ENCODE measurements at regions not wholly inside any gene's neighbourhood (a gene's known extent, or its start where the extent isn't known, plus 50 kb on each side); places are given as distances from the start of the nearest gene placed in this dataset.

DNA sequence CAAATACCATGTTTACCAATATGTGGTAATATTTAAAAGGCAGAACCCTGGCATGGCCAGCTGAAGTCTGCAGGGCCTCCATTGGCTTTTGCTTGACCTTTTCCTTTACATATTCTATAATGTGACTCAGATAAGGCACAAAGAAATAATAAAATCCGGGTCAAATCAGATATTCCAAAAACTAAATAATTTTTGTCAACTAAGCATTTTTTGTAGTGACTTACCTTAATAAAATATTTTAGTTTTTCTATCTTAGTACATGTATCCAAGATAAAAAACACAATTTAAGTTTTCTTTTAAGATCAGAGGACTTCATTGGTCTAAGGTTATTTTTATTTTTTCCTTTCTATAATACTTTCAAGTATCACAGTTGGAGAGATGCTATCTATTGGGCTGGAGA lies 179.4 kb upstream of the ADAMTS5 start:
- Histone ChIP-seq H3K27ac (no peak overlapping the region), H3K4me1 (replicated peaks in 1 of 2) (no peaks in the 10 kb centered on the region), H3K4me3 (no peak overlapping the region)
- ATAC-seq (replicated peaks in 6 of 8), result no peak
- 36 to 78% (median 68%) methylated on average over 1 of the region's 1 CpG; no CpG with 5 or more reads in 2 of the 10 experiments for WGBS, 10 experiments
- in situ Hi-C loops (cut with MboI; ENCODE audit: low pct_unique_long_range_greater_than_20kb in 2 of 9, low sequenced_read_pairs in 9 of 9, unreplicated experiment in 9 of 9), result no loop called here

DNA sequence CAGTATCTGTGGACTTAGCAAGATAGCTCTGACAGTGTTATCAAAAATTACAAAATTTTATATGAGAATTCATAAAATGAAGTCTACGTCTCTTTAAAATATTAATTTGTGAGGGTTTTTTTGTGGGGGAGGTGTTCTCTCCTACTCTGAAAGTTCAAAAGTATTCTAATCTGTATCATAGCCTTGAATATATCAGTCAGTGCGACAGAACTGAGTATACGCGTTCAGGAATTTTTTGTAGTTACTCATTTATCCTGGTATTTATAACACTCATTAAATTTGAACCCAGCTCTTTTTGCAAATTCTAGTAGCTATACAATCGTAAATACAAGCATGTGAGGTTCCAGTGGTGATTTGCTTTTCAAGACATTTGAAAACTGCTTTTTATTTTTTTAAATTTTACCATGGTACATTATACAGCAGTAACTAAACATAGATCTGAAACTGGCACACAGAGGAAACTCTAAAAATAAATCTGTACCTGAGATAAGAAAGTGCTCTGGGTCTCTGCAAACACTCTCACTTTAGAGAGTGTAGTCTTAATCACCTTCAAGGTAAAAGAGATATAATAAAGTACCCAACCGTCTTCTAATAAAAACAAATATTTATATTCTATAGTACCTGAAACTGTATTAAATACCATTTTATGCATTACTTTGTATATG lies 178.4 kb upstream of the ADAMTS5 start:
- in situ Hi-C loops (cut with MboI; ENCODE audit: low pct_unique_long_range_greater_than_20kb in 2 of 9, low sequenced_read_pairs in 9 of 9, unreplicated experiment in 9 of 9), result no loop called here
- 73 to 94% (median 90%) methylated on average over 2 to 6 of the region's 6 CpGs; no CpG with 5 or more reads in 1 of the 10 experiments for WGBS, 10 experiments
- Histone ChIP-seq H3K4me1 (replicated peaks in 1 of 2) (no peaks in the 10 kb centered on the region), H3K4me3 (no peak overlapping the region), H3K27ac (no peak overlapping the region)
- ATAC-seq (replicated peaks in 6 of 8), result no peak

DNA sequence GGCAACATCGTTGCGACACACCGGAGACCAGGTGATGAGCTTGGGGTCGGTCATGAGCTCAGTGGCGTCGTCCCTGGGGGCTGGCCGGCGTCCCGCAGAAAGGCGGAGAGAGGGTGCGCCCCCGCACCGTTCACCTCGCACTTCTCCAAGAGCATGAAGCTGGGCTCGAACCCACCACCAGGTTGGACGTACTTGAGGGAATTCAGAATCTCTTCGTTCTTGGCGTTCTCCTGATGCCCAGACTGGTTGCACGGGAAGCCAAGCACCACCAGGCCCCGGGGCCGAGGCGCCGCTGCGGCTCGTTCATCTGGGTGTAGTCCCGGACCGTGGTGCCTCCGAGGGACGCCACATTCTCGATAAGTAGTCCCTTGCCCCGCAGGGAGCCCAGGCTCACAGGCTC lies 176.6 kb upstream of the ADAMTS5 start:
- Histone ChIP-seq H3K4me1 (replicated peaks in 1 of 2) (no peaks in the 10 kb centered on the region), H3K4me3 (no peak overlapping the region), H3K27ac (no peak overlapping the region)
- WGBS, 10 experiments, result 91 to 100% (median 93%) methylated on average over 4 to 7 of the region's 31 CpGs; no CpG with 5 or more reads in 5 of the 10 experiments
- no peak for ATAC-seq (replicated peaks in 6 of 8)
- in situ Hi-C loops (cut with MboI; ENCODE audit: low pct_unique_long_range_greater_than_20kb in 2 of 9, low sequenced_read_pairs in 9 of 9, unreplicated experiment in 9 of 9), result no loop called here

DNA sequence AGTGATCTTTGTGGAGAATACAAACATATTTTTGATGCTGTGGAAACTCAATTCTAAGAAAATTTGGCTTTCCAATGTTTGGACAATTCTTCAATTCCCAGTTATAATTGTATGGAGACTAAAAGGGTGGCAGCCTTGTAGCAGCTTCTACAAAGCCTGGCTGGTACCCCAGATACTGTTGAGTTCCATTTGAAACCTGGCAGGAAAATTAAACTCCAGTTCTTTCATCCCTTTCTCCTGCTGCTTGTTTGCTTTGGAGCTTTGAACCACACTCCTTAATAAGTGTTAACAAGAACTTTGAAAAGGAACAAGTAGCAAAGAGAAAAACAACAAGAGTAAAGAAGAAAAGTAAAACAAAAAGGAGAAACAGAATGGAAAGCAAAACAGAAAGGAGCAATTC lies 172.6 kb upstream of the ADAMTS5 start:
- Histone ChIP-seq H3K4me1 (replicated peaks in 1 of 2) (no peaks in the 10 kb centered on the region), H3K4me3 (no peak overlapping the region), H3K27ac (no peak overlapping the region)
- ATAC-seq (replicated peaks in 6 of 8), result no peak
- in situ Hi-C loops (cut with MboI; ENCODE audit: low pct_unique_long_range_greater_than_20kb in 2 of 9, low sequenced_read_pairs in 9 of 9, unreplicated experiment in 9 of 9), result no loop called here

DNA sequence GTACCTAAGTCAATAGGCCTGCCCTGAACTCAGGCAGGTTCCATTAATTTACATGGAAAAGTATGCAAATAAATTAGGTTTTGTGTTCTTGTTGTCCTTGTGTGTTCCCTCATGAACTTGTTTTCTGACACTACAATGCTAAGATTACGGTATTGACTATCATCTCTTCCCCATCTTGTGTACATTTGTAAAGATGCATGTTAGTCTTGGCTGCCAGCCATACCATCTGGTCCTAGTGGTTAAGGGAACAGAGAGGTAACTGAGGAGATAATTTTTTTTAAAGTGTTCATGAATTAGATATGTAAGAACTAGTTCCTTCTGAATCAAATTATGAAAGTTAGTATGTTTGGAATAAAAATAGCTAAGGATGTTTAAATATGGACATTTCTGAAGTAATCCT lies 167.6 kb upstream of the ADAMTS5 start:
- ATAC-seq (replicated peaks in 6 of 8), result peak in 4 of 8 experiments; percentile 24 to 97 (median 63)
- no peak overlapping the region for H3K27ac ChIP-seq
- H3K4me1 ChIP-seq (replicated peaks in 1 of 2), result no peaks in the 10 kb centered on the region
- 0 to 100% (median 70%) methylated on average over 1 of the region's 1 CpG; no CpG with 5 or more reads in 1 of the 10 experiments for WGBS, 10 experiments
- in situ Hi-C loops (cut with MboI; ENCODE audit: low pct_unique_long_range_greater_than_20kb in 2 of 9, low sequenced_read_pairs in 9 of 9, unreplicated experiment in 9 of 9), result no loop called here
- no peak overlapping the region for H3K4me3 ChIP-seq

DNA sequence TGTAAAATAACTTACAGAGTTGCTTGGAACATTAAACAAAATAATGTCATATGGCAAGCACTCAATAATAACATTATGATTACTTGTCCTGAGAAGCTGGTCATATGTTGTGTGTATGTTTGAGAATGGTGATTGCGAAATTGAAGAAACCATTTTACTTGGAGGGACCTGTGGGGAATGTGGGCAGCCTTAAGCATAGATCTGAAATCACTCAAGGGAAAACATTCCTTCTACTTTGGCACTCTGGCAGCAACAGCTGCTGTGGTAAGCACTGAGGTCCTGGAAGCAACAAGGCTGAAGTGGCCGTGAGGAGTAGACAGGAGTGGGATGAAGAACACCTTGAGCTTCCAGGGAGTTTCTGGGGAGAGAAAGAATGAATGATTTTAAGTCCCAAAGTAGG lies 165.4 kb upstream of the ADAMTS5 start:
- WGBS, 10 experiments, result 80 to 100% (median 91%) methylated on average over 1 to 2 of the region's 2 CpGs; no CpG with 5 or more reads in 4 of the 10 experiments
- ATAC-seq (replicated peaks in 6 of 8), result no peak
- H3K4me3 ChIP-seq, result no peak overlapping the region
- H3K27ac ChIP-seq, result no peak overlapping the region
- no peaks in the 10 kb centered on the region for H3K4me1 ChIP-seq (replicated peaks in 1 of 2)
- in situ Hi-C loops (cut with MboI; ENCODE audit: low pct_unique_long_range_greater_than_20kb in 2 of 9, low sequenced_read_pairs in 9 of 9, unreplicated experiment in 9 of 9), result no loop called here

DNA sequence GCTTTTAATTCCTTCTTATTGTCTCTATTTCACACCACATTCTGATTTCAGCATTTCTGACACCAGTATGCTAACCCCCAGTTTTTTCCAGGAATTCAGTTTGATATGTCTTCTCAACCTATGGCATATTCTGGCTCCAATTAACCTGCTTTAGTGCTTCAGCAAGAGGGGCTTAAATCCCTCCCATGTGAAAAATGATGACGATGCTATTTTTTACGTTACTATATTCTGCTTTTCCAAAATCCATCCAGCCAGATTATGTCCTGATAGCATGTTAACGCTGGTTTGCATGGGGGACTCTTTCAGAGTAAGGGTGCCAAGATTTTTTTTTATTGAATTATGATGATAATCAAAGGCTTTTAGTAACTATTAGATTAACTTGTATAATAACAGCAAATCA lies 163.3 kb upstream of the ADAMTS5 start:
- no peak for ATAC-seq (replicated peaks in 6 of 8)
- no peaks in the 10 kb centered on the region for H3K4me1 ChIP-seq (replicated peaks in 1 of 2)
- H3K27ac ChIP-seq, result no peak overlapping the region
- in situ Hi-C loops (cut with MboI; ENCODE audit: low pct_unique_long_range_greater_than_20kb in 2 of 9, low sequenced_read_pairs in 9 of 9, unreplicated experiment in 9 of 9), result no loop called here
- no peak overlapping the region for H3K4me3 ChIP-seq
- 64 to 100% (median 88%) methylated on average over 3 of the region's 3 CpGs; no CpG with 5 or more reads in 2 of the 10 experiments for whole genome bisulfite sequencing, 10 experiments

DNA sequence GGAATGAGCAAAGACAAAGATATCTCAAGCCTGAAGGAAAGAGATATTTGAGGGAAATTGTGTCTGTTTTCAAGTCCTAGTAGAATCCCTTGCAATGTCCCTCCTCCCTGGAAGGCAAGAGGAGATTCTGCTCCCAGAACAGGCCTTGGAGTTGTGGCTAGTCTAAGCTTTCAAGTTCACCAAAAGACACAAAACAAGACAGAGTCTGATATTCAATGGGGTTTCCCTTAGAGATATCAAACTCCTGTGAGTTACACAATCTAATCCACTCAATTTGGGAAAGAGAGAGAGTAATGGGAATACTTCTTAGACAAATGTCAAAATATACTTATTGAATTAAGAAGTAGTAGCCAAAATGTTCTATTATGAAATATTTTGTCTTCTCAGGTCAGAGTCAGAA lies 162.8 kb upstream of the ADAMTS5 start:
- Histone ChIP-seq H3K4me1 (replicated peaks in 1 of 2) (no peaks in the 10 kb centered on the region), H3K4me3 (no peak overlapping the region), H3K27ac (no peak overlapping the region)
- ATAC-seq (replicated peaks in 6 of 8), result no peak
- in situ Hi-C loops (cut with MboI; ENCODE audit: low pct_unique_long_range_greater_than_20kb in 2 of 9, low sequenced_read_pairs in 9 of 9, unreplicated experiment in 9 of 9), result no loop called here

DNA sequence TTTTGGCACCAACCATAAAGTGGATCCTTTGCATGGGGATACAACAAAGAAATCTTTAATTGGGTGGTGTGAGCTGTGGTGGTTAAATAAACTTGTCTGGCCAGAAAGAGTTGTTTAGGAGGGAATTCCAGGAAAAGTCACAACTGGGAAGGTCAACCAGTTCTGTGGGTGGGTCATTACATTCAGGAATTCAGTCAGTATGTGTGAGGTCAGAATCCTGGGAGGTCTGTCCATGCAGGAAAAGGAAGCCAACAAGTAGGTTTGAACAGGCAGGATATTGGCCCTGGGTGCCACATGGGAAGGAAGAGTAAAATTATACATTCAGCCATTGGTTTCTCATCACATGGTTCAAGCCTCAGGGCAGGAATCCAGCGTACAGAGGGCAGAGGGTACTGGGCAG lies 162.3 kb upstream of the ADAMTS5 start:
- no peak overlapping the region for H3K27ac ChIP-seq
- peak in 2 of 8 experiments; percentile 66 to 82 for ATAC-seq (replicated peaks in 6 of 8)
- in situ Hi-C loops (cut with MboI; ENCODE audit: low pct_unique_long_range_greater_than_20kb in 2 of 9, low sequenced_read_pairs in 9 of 9, unreplicated experiment in 9 of 9), result no loop called here
- H3K4me3 ChIP-seq, result no peak overlapping the region
- H3K4me1 ChIP-seq (replicated peaks in 1 of 2), result no peaks in the 10 kb centered on the region
- WGBS, 10 experiments, result 33 to 80% (median 60%) methylated on average over 1 of the region's 1 CpG; no CpG with 5 or more reads in 6 of the 10 experiments

DNA sequence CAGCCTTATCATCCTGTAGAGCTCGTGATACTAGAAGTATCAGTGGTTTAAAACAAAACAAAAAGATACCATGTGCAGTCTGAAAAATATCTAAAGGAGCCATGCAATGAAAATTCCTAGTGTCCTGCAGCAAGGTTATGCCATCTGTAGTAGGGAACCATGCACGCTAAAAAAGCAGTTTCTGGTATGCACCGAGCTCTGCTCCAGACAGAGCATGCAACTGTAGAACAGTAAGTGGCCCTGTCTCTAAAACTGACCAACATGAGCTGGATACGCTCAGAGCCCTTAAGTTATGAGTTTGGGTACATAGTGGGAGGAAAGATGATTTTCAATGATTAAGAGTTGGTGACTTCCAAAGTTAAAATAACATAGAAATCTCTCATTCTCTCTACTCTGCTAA lies 159.3 kb upstream of the ADAMTS5 start:
- no peak for ATAC-seq (replicated peaks in 6 of 8)
- Histone ChIP-seq H3K27ac (no peak overlapping the region), H3K4me1 (replicated peaks in 1 of 2) (no peaks in the 10 kb centered on the region), H3K4me3 (no peak overlapping the region)
- in situ Hi-C loops (cut with MboI; ENCODE audit: low pct_unique_long_range_greater_than_20kb in 2 of 9, low sequenced_read_pairs in 9 of 9, unreplicated experiment in 9 of 9), result no loop called here
- 41 to 83% (median 73%) methylated on average over 1 to 4 of the region's 4 CpGs; no CpG with 5 or more reads in 1 of the 10 experiments for WGBS, 10 experiments

DNA sequence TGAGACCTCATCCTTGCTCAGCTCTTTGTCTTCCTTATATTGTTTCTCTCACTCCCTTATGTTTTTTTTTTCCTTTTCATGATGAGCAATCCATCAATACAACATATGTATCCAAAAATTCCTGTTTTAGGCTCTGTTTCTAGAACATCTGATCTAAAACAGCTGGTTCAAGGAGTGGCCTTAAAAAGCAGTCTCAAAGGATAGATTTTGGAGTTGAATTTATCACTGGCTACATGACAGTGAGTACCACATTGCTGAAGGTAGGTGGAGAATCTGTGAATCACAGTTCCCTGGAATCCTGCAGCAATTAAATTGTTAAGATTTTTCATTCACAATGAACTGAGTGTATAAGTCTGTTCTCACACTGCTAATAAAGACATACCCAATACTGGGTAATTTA lies 155.8 kb upstream of the ADAMTS5 start:
- in situ Hi-C loops (cut with MboI; ENCODE audit: low pct_unique_long_range_greater_than_20kb in 2 of 9, low sequenced_read_pairs in 9 of 9, unreplicated experiment in 9 of 9), result no loop called here
- Histone ChIP-seq H3K4me3 (no peak overlapping the region), H3K27ac (no peak overlapping the region), H3K4me1 (replicated peaks in 1 of 2) (no peaks in the 10 kb centered on the region)
- ATAC-seq (replicated peaks in 6 of 8), result no peak

DNA sequence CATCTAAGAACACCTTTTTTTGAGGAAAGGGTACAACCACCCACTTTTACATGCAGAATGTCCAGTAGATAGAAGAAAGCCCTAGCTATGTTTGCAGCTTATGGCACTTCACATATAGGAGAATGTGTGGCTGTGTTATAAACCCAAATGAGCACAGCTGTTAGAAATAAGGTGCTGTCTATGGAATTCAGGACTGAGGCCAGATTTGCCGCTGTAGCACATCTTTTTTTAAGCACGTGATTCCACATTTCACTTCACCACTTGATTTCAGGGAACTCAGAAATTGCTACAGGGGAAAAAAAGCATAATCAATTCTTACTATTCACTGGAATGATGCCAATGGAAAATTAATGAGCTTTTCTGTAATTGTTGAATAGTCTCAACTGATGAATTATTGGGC lies 147.2 kb upstream of the ADAMTS5 start:
- H3K4me1 ChIP-seq (replicated peaks in 1 of 2), result no peaks in the 10 kb centered on the region
- no peak overlapping the region for H3K4me3 ChIP-seq
- WGBS, 10 experiments, result 33 to 100% (median 93%) methylated on average over 1 to 2 of the region's 2 CpGs; no CpG with 5 or more reads in 2 of the 10 experiments
- in situ Hi-C loops (cut with MboI; ENCODE audit: low pct_unique_long_range_greater_than_20kb in 2 of 9, low sequenced_read_pairs in 9 of 9, unreplicated experiment in 9 of 9), result no loop called here
- no peak overlapping the region for H3K27ac ChIP-seq
- ATAC-seq (replicated peaks in 6 of 8), result no peak

DNA sequence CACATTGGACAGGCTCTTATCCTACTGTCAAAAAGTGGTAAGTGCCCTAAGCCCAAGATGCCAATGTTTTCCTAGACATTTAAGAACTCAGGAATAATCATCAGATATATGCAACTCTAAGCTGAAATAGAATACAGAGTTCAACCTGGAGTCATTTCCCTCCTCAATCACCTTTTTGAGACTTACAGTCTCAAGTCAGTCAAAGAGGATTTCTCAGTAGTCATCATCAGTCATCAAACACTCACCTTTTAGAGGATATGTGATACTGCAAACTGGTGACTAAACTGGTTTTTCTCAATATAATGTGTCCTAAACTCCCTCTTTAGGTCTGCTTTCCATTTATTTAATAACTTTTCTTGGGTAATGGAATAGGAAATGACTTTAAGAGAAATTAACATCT lies 145.3 kb upstream of the ADAMTS5 start:
- Histone ChIP-seq H3K27ac (no peak overlapping the region), H3K4me3 (no peak overlapping the region), H3K4me1 (replicated peaks in 1 of 2) (no peaks in the 10 kb centered on the region)
- in situ Hi-C loops (cut with MboI; ENCODE audit: low pct_unique_long_range_greater_than_20kb in 2 of 9, low sequenced_read_pairs in 9 of 9, unreplicated experiment in 9 of 9), result no loop called here
- ATAC-seq (replicated peaks in 6 of 8), result no peak

DNA sequence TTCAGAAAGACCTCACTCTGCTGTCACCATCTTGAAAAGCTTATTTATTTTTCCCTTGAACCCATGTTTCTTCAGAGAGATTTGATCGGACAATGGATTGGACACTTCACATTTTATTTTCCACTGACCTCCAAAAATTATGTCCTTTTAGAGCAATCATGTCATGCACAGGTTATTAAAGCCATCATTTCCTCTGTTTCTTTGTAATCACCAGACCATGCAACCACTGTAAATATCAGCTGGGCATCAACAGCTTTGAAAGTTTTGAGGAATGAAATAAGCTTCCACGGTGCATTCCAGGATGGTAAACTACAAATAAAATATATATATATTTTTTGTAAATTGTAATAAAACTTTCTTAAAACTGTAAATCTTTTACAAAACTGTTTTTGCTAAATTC lies 144.1 kb upstream of the ADAMTS5 start:
- H3K27ac ChIP-seq, result no peak overlapping the region
- H3K4me1 ChIP-seq (replicated peaks in 1 of 2), result no peaks in the 10 kb centered on the region
- no peak for ATAC-seq (replicated peaks in 6 of 8)
- in situ Hi-C loops (cut with MboI; ENCODE audit: low pct_unique_long_range_greater_than_20kb in 2 of 9, low sequenced_read_pairs in 9 of 9, unreplicated experiment in 9 of 9), result no loop called here
- H3K4me3 ChIP-seq, result no peak overlapping the region
- 0 to 100% (median 100%) methylated on average over 1 to 2 of the region's 2 CpGs; no CpG with 5 or more reads in 1 of the 10 experiments for WGBS, 10 experiments

All from motor neuron (in vitro differentiated cells).